ENCODE measurements at regions not wholly inside any gene's neighbourhood (a gene's known extent, or its start where the extent isn't known, plus 50 kb on each side); places are given as distances from the start of the nearest gene placed in this dataset.

- no peak overlapping the region for H3K4me3 ChIP-seq (ENCODE audit: low read depth, low read length)
- no peak for DNase-seq (ENCODE audit: low read depth)
- TF ChIP-seq CTCF (IDR thresholded peaks at IDR 0.05; ENCODE audit: insufficient read depth, low read depth, low read length, missing control alignments): no peak
Observed at GRCh38 chr9:106728860-106729259, 134.1 kb upstream of the ZNF462 start.

DNA sequence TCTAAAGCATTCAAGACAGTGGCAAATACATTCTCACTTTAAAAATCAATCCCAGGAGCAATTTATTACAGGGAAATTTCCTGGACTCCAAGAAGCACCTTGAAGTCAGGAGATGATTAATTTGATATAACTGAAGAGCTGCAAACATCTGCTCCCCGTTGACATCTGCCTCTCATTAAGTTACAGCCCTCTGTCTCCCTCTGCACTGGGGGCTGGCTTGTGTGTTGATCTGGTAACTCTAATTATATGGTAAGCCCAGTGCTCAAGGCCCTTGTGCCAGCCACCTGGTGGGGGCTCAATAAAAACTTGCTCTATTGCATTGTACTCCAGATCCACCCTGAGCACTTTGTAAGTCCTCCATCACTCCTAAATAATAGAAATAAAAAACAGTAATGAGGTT, 131.1 kb upstream of the ZNF462 start:
- no peak for TF ChIP-seq CTCF (IDR thresholded peaks at IDR 0.05; ENCODE audit: insufficient read depth, low read depth, low read length, missing control alignments)
- no peak for DNase-seq (ENCODE audit: low read depth)
- H3K4me3 ChIP-seq (ENCODE audit: low read depth, low read length): no peak overlapping the region

GRCh38 chr9:106733828-106734380, 129.1 kb upstream of the ZNF462 start:
- H3K4me3 ChIP-seq (ENCODE audit: low read depth, low read length): no peak overlapping the region
- no peak for DNase-seq (ENCODE audit: low read depth)
- no peak for TF ChIP-seq CTCF (IDR thresholded peaks at IDR 0.05; ENCODE audit: insufficient read depth, low read depth, low read length, missing control alignments)

- DNase-seq (ENCODE audit: low read depth): no peak
- H3K4me3 ChIP-seq (ENCODE audit: low read depth, low read length): no peak overlapping the region
- TF ChIP-seq CTCF (IDR thresholded peaks at IDR 0.05; ENCODE audit: insufficient read depth, low read depth, low read length, missing control alignments): no peak
Observed at GRCh38 chr9:106737516-106737915, 125.5 kb upstream of the ZNF462 start.

DNA sequence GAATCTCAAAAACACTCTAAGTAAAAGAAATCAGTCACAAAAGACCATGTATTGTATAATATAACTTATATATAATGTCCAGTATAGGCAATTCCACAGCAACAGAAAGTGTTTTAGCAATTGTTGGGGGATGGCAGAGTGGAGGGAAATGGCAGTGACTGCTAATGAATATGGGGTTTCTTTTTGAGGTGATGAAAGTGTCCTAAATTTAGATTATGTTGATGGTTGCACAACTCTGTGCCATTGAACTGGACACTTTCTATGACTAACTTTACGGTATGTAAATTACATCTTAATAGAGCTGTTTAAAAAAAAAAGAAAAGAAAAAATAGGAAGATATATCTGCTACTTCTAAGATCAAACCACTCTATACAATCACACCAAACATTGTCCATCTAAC, 124.9 kb upstream of the ZNF462 start:
- no peak for TF ChIP-seq CTCF (IDR thresholded peaks at IDR 0.05; ENCODE audit: insufficient read depth, low read depth, low read length, missing control alignments)
- no peak overlapping the region for H3K4me3 ChIP-seq (ENCODE audit: low read depth, low read length)
- DNase-seq (ENCODE audit: low read depth): no peak

DNA sequence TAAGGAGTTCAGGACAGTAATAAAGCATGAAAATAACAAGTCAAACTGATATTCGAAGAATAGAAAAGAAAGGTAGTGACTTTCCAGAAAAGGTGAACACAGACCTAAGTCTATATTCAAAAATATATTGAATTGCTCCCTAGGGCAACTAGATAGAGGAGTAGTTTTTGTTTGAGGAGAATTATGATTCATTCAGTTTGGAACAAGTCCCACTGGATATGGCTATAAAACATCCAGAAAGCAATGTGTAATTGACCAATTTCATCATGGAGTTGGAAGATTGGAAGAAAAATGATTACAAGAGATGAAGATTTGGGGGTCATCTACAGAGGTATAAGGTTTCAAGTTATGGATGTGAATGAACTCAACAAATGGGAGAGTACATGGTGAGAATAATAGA, 117.5 kb upstream of the ZNF462 start:
- no peak for DNase-seq (ENCODE audit: low read depth)
- H3K4me3 ChIP-seq (ENCODE audit: low read depth, low read length): no peak overlapping the region

More for the DNA sequence above, 117.5 kb upstream of the ZNF462 start:
- no peak for TF ChIP-seq CTCF (IDR thresholded peaks at IDR 0.05; ENCODE audit: insufficient read depth, low read depth, low read length, missing control alignments)

Measured in GM12865 (cell line).